ENCODE measurements at regions not wholly inside any gene's neighbourhood (a gene's known extent, or its start where the extent isn't known, plus 50 kb on each side); places are given as distances from the start of the nearest gene placed in this dataset.
"Not testable (repeated sequence)": the region's sequence is repeated elsewhere in the genome, so short reads cannot be mapped to it uniquely, and the experiment has no call there.

GRCh38 chr10:18949391-18949790 lies 99.2 kb upstream of the MALRD1 start:
- ChIA-PET POLR2A (no interaction called here), CTCF (no interaction called here)
- TF ChIP-seq CTCF (IDR thresholded peaks at IDR 0.05; ENCODE audit: insufficient read depth, low read depth, low read length) = no peak
- DNase-seq (ENCODE audit: low read depth) = no peak
- Histone ChIP-seq H3K27me3 (ENCODE audit: control insufficient read depth, insufficient read depth, low read length) (no peaks in the 10 kb centered on the region), H3K36me3 (ENCODE audit: control insufficient read depth, insufficient read depth, low read length) (no peaks in the 10 kb centered on the region), H3K4me3 (ENCODE audit: low read depth, low read length) (no peak overlapping the region)

- DNase-seq (ENCODE audit: low read depth); CTCF ChIA-PET; H3K4me3 ChIP-seq (ENCODE audit: low read depth, low read length); POLR2A ChIA-PET; H3K36me3 ChIP-seq (ENCODE audit: control insufficient read depth, insufficient read depth, low read length); H3K27me3 ChIP-seq (ENCODE audit: control insufficient read depth, insufficient read depth, low read length): not testable (repeated sequence)
Measured at GRCh38 chr10:18951072-18951823, 97.4 kb upstream of the MALRD1 start.

- CTCF ChIA-PET = interaction anchor here (0.6 kb wide), 1 partner anchor 809 kb away, joined by 5 read pairs; no protein-coding TSS in a partner anchor
- POLR2A ChIA-PET = no interaction called here
- DNase-seq (ENCODE audit: low read depth) = no peak
- Histone ChIP-seq H3K36me3 (ENCODE audit: control insufficient read depth, insufficient read depth, low read length) (no peaks in the 10 kb centered on the region), H3K4me3 (ENCODE audit: low read depth, low read length) (no peak overlapping the region), H3K27me3 (ENCODE audit: control insufficient read depth, insufficient read depth, low read length) (no peaks in the 10 kb centered on the region)
- TF ChIP-seq CTCF (IDR thresholded peaks at IDR 0.05; ENCODE audit: insufficient read depth, low read depth, low read length) = no peak
Measured at GRCh38 chr10:18955061-18955460, 93.5 kb upstream of the MALRD1 start.

- Histone ChIP-seq H3K36me3 (ENCODE audit: control insufficient read depth, insufficient read depth, low read length) (no peaks in the 10 kb centered on the region), H3K27me3 (ENCODE audit: control insufficient read depth, insufficient read depth, low read length) (no peaks in the 10 kb centered on the region), H3K4me3 (ENCODE audit: low read depth, low read length) (no peak overlapping the region)
- no peak for DNase-seq (ENCODE audit: low read depth)
- ChIA-PET POLR2A (no interaction called here), CTCF (no interaction called here)
- no peak for TF ChIP-seq CTCF (IDR thresholded peaks at IDR 0.05; ENCODE audit: insufficient read depth, low read depth, low read length)
Measured at GRCh38 chr10:18959369-18959768, 89.2 kb upstream of the MALRD1 start.

GRCh38 chr10:18960466-18961079 lies 88.0 kb upstream of the MALRD1 start:
- no peak overlapping the region for H3K4me3 ChIP-seq (ENCODE audit: low read depth, low read length)
- H3K27me3 ChIP-seq (ENCODE audit: control insufficient read depth, insufficient read depth, low read length) = no peaks in the 10 kb centered on the region
- CTCF ChIA-PET = interaction anchor here (0.8 kb wide), 1 partner anchor 64 kb away, joined by 3 read pairs; no protein-coding TSS in a partner anchor
- no peak for DNase-seq (ENCODE audit: low read depth)
- TF ChIP-seq CTCF (IDR thresholded peaks at IDR 0.05; ENCODE audit: insufficient read depth, low read depth, low read length) = no peak
- H3K36me3 ChIP-seq (ENCODE audit: control insufficient read depth, insufficient read depth, low read length) = no peaks in the 10 kb centered on the region
- POLR2A ChIA-PET = no interaction called here

All from BJ (cell line).